ENCODE measurements at regions not wholly inside any gene's neighbourhood (a gene's known extent, or its start where the extent isn't known, plus 50 kb on each side); places are given as distances from the start of the nearest gene placed in this dataset.

DNA sequence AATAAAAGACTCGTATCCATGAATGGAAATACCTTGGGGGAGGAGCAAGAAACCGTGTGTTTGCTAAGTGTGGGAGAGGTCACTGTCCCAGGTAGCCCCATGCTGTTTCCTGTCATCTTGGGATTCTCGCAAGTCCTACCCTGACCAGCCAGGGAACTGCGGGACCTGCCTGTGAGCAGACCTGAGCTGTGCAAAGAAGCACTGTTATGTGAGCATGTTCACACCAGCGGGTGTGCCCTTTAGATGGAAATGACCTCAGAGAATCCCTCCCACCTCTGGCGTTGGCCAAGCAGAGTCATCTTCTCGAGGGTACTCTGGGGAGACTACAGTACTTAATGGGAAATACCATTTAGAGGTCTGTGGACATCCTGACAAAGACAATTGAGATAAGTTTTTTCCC lies 127.0 kb upstream of the MON1B start:
- TF ChIP-seq, protein P1, sequence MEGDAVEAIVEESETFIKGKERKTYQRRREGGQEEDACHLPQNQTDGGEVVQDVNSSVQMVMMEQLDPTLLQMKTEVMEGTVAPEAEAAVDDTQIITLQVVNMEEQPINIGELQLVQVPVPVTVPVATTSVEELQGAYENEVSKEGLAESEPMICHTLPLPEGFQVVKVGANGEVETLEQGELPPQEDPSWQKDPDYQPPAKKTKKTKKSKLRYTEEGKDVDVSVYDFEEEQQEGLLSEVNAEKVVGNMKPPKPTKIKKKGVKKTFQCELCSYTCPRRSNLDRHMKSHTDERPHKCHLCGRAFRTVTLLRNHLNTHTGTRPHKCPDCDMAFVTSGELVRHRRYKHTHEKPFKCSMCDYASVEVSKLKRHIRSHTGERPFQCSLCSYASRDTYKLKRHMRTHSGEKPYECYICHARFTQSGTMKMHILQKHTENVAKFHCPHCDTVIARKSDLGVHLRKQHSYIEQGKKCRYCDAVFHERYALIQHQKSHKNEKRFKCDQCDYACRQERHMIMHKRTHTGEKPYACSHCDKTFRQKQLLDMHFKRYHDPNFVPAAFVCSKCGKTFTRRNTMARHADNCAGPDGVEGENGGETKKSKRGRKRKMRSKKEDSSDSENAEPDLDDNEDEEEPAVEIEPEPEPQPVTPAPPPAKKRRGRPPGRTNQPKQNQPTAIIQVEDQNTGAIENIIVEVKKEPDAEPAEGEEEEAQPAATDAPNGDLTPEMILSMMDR (IDR thresholded peaks at IDR 0.05; ENCODE audit: low read depth, low read length), result no peak
- TF ChIP-seq POLR2A (IDR thresholded peaks at IDR 0.05; ENCODE audit: extremely low read depth, insufficient read length), result no peak
